ENCODE measurements at regions not wholly inside any gene's neighbourhood (a gene's known extent, or its start where the extent isn't known, plus 50 kb on each side); places are given as distances from the start of the nearest gene placed in this dataset.

DNA sequence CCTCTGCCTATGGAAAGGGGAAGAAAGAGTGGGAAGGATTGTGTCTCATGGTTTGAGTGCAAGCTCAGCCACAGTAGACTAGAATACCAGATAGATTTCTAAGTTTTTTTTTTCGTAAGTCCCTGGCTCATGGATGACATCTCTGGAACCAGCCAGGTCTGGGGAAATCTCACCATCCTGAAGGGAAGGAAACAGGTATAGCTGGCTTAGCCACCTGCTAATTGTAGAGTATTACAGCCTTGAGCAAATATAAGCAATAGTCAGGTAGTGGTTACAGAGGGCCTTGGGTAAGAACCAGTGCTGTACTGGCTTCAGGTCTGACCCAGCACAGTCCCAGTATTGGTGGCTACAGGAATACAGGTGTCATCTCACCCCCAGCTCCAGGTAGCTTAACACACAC is 500.9 kb upstream of the PRMT6 start:
- TF ChIP-seq, protein P1, sequence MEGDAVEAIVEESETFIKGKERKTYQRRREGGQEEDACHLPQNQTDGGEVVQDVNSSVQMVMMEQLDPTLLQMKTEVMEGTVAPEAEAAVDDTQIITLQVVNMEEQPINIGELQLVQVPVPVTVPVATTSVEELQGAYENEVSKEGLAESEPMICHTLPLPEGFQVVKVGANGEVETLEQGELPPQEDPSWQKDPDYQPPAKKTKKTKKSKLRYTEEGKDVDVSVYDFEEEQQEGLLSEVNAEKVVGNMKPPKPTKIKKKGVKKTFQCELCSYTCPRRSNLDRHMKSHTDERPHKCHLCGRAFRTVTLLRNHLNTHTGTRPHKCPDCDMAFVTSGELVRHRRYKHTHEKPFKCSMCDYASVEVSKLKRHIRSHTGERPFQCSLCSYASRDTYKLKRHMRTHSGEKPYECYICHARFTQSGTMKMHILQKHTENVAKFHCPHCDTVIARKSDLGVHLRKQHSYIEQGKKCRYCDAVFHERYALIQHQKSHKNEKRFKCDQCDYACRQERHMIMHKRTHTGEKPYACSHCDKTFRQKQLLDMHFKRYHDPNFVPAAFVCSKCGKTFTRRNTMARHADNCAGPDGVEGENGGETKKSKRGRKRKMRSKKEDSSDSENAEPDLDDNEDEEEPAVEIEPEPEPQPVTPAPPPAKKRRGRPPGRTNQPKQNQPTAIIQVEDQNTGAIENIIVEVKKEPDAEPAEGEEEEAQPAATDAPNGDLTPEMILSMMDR (conservative IDR thresholded peaks at IDR 0.05; ENCODE audit: low read length): no peak
- no peak for DNase-seq (ENCODE audit: low read depth)
- H3K4me3 ChIP-seq (ENCODE audit: low read length): no peak overlapping the region

DNA sequence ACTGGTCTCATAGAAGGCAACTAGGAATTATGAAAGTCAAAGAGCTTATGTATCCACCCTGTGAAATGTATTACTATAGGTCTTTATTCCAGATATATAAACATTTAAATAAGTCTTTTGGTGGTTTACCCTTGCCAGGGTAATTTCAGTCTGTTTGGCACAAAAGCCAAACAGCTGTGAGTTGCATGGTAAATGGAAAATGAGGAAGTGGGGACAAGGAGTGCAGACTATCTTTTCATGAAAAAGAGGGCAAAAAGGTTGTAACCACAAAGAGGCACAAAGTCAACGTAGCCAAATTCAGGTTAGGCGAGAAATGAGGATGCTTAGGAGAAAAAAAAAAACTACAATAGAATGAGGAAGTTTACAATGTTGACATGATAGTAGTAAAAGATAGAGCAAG is 492.3 kb upstream of the PRMT6 start:
- TF ChIP-seq, protein P1 (conservative IDR thresholded peaks at IDR 0.05; ENCODE audit: low read length): no peak
- H3K4me3 ChIP-seq (ENCODE audit: low read length): no peak overlapping the region
- no peak for DNase-seq (ENCODE audit: low read depth)

DNA sequence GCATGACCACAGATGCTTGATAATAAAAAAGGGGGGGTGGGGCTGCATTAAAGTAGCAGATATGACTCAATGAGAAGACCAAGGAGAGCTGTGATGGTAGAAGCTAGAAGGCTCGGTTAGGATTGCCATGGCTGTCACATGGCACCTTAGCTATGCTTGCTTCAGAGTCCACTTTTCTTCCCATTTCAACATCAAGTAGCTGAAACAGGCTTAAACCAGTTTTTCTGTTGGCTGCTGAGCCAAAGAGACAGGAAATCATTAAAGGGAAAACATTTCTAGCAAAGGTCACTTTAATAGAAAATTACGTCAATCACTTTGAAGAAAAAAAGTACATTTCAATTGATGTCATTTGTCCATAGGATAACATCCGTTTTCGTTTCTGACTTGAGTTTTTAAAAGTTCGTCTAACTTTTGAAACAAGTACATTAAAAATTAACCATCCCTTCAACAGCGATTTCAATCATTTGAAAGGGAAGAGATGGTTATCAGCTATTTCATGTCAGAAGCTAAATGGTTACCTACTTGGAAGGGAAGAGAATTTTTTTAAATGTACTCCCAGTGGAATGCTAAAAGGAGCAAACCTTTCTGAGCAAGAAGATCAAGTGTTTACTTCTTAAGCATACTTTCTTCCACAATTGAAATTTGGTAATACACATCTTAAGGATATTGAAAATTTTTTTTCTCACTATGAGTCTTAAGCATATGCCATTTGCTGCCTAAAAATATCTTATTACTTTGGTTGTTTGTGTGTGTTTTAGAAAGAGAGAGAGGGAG is 488.1 kb upstream of the PRMT6 start:
- TF ChIP-seq, protein P1 (conservative IDR thresholded peaks at IDR 0.05; ENCODE audit: low read length): no peak
- DNase-seq (ENCODE audit: low read depth): no peak
- no peak overlapping the region for H3K4me3 ChIP-seq (ENCODE audit: low read length)

DNA sequence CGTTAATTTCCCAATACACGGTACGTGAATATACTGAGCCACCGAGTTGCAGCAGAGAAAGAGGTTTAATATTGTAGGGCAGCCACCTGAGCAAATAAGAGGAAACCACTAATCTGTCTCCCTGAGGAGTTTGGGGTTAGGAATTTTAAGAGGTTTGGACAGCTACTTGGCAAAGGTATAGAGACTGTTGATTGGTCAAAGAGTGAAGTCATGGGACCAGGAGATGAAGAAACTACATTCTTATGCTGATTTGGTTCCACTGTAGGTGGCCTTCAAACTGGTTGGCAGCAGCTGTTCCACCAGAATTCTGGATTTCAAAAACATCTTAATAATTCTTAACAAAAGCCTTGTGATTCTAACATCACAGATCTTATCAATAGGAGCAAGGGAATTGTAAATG is 485.4 kb upstream of the PRMT6 start:
- no peak overlapping the region for H3K4me3 ChIP-seq (ENCODE audit: low read length)
- no peak for DNase-seq (ENCODE audit: low read depth)
- TF ChIP-seq, protein P1 (conservative IDR thresholded peaks at IDR 0.05; ENCODE audit: low read length): no peak

DNA sequence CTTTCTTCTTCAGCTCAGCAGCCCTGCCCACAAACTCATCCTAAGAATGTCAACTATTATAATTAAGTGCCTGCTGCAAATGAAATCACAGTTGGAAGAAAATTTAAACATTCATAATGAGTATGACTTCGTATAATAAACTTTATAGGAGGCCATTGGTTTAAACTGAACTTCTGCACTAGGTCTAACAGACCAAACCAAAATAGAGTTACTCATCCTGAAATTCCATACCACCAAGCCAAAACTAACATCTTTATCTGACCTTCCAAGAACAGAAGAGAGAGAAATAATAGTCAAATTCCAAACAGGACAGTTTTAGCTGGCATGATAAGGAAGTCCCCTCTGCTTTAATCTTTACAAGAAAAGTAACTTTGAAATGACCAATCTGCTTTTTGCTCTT is 472.4 kb upstream of the PRMT6 start:
- no peak overlapping the region for H3K4me3 ChIP-seq (ENCODE audit: low read length)
- TF ChIP-seq, protein P1 (conservative IDR thresholded peaks at IDR 0.05; ENCODE audit: low read length): no peak
- no peak for DNase-seq (ENCODE audit: low read depth)

DNA sequence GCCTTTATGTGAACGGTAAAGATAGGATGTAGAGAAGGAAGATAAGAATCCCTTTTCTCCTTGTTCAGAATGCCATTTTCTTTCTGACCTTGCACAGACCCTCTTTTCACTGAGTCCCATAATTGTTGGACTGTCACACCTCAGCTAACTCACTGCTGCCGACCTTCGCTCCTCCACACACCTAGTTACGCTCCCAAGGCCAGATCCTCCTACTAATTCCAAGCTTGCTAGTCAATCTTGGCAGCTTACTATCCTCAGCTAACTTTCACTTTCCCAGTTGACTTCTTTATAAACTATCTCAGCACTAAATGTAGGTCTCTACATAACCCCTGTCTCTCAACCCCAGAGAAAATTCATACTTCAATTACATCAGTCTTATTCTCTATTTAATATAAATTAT is 471.8 kb upstream of the PRMT6 start:
- no peak for DNase-seq (ENCODE audit: low read depth)

DNA sequence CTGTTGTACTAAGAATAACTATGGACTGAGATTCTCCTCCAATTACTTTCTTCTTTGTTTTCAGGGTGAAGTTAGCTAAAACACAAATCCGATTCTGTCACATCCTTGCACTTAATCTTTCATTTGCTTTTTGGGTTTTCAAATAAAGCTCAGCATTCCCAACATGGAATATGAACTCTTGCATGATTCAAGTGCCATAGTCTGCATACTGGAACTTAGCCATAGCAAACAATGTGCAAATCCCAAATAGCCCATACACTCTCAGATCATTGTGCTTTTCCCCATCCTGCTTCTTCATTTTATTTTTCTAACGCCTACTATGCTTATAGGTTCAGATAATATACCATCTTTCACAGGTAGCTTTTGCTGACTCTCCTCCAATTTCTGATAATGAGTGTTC is 455.8 kb upstream of the PRMT6 start:
- TF ChIP-seq, protein P1 (conservative IDR thresholded peaks at IDR 0.05; ENCODE audit: low read length): no peak
- DNase-seq (ENCODE audit: low read depth): no peak
- no peak overlapping the region for H3K4me3 ChIP-seq (ENCODE audit: low read length)

More for the DNA sequence above, 471.8 kb upstream of the PRMT6 start:
- H3K4me3 ChIP-seq (ENCODE audit: low read length): no peak overlapping the region
- TF ChIP-seq, protein P1 (conservative IDR thresholded peaks at IDR 0.05; ENCODE audit: low read length): no peak
